Upper lobe of right lung (tissue), 1 donor: ENCODE measurements at regions not wholly inside any gene's neighbourhood (a gene's known extent, or its start where the extent isn't known, plus 50 kb on each side); places are given as distances from the start of the nearest gene placed in this dataset.

Experiments used
- ATAC-seq: fragments of 200-7000 bp; cut with Tn5 transposase; one replicate; pipeline ENCODE4 v1.9.1; 2020; ENCODE audit warnings: mild to moderate bottlenecking, moderate library complexity
- DNase-seq: peaks from one replicate; pipeline ENCODE4 v3.0.0-alpha.2; 2020
- H3K27ac ChIP-seq: fragments of 200-600 bp; one replicate; pipeline ENCODE4 v1.8.0; 2022
- H3K27me3 ChIP-seq: fragments of 200-600 bp; one replicate; pipeline ENCODE4 v1.8.0; 2022; ENCODE audit warnings: mild to moderate bottlenecking
- H3K36me3 ChIP-seq: fragments of 200-600 bp; one replicate; pipeline ENCODE4 v1.8.0; 2022
- H3K4me1 ChIP-seq: fragments of 200-600 bp; one replicate; pipeline ENCODE4 v1.8.0; 2022
- H3K4me3 ChIP-seq: fragments of 200-600 bp; one replicate; pipeline ENCODE4 v1.8.0; 2022; ENCODE audit warnings: mild to moderate bottlenecking
- H3K9me3 ChIP-seq: fragments of 200-600 bp; one replicate; pipeline ENCODE4 v1.8.0; 2022
- CTCF ChIP-seq: fragments of 200-600 bp; IDR thresholded peaks from one replicate; pipeline ENCODE4 v1.8.0; 2022; ENCODE audit warnings: antibody characterized with exemption
- intact Hi-C: fragments of 100-400 bp; cut with DNase I; formaldehyde crosslinking; loops from one replicate; pipeline ENCODE4 v1.11.0; 2022
- donor health status: DM: no; HTN: yes; CAD: no; lungs with severe emphysema.

GRCh38 chr18:51659781-51660180 is 462.3 kb upstream of the MEX3C start:
- ATAC-seq: no peak
- H3K27ac ChIP-seq: no peak overlapping the region
- no peaks in the 10 kb centered on the region for H3K4me1 ChIP-seq
- no peaks in the 10 kb centered on the region for H3K27me3 ChIP-seq
- no peak overlapping the region for H3K4me3 ChIP-seq
- intact Hi-C loops: no loop called here
- H3K36me3 ChIP-seq: no peaks in the 10 kb centered on the region
- H3K9me3 ChIP-seq: no peaks in the 10 kb centered on the region
- no peak for TF ChIP-seq CTCF
- no peak for DNase-seq

- H3K4me3 ChIP-seq: no peak overlapping the region
- no peaks in the 10 kb centered on the region for H3K27me3 ChIP-seq
- no peak for ATAC-seq
- TF ChIP-seq CTCF: no peak
- H3K36me3 ChIP-seq: no peaks in the 10 kb centered on the region
- H3K27ac ChIP-seq: no peak overlapping the region
- no peaks in the 10 kb centered on the region for H3K4me1 ChIP-seq
- H3K9me3 ChIP-seq: no peaks in the 10 kb centered on the region
- DNase-seq: no peak
- intact Hi-C loops: no loop called here
Measured at GRCh38 chr18:51660188-51660715, 462.8 kb upstream of the MEX3C start.

- TF ChIP-seq CTCF: no peak
- H3K9me3 ChIP-seq: no peaks in the 10 kb centered on the region
- intact Hi-C loops: no loop called here
- ATAC-seq (no peak), DNase-seq (no peak)
- no peak overlapping the region for H3K27ac ChIP-seq
- peaks cover 15% of the 10 kb centered on the region for H3K27me3 ChIP-seq
- H3K4me3 ChIP-seq: no peak overlapping the region
- H3K36me3 ChIP-seq: no peaks in the 10 kb centered on the region
- no peaks in the 10 kb centered on the region for H3K4me1 ChIP-seq
Measured at GRCh38 chr18:51664236-51664635, 466.8 kb upstream of the MEX3C start.

- intact Hi-C loops: no loop called here
- Histone ChIP-seq H3K4me1 (no peaks in the 10 kb centered on the region), H3K27me3 (peaks cover 15% of the 10 kb centered on the region), H3K27ac (no peak overlapping the region), H3K36me3 (no peaks in the 10 kb centered on the region), H3K4me3 (no peak overlapping the region), H3K9me3 (no peaks in the 10 kb centered on the region)
- no peak for ATAC-seq
- DNase-seq: no peak
- TF ChIP-seq CTCF: no peak
Measured at GRCh38 chr18:51666763-51667191, 469.3 kb upstream of the MEX3C start.

GRCh38 chr18:51668101-51668500 is 470.6 kb upstream of the MEX3C start:
- DNase-seq: peak; percentile 67

More at GRCh38 chr18:51668101-51668500, 470.6 kb upstream of the MEX3C start:
- no peak overlapping the region for H3K4me3 ChIP-seq
- intact Hi-C loops: no loop called here
- H3K36me3 ChIP-seq: no peaks in the 10 kb centered on the region
- peaks cover 15% of the 10 kb centered on the region for H3K27me3 ChIP-seq
- no peak overlapping the region for H3K27ac ChIP-seq
- ATAC-seq: peak; percentile 78
- TF ChIP-seq CTCF: peak; percentile 70
- no peaks in the 10 kb centered on the region for H3K9me3 ChIP-seq
- no peaks in the 10 kb centered on the region for H3K4me1 ChIP-seq
